HUES48 (cell line): ENCODE measurements at regions not wholly inside any gene's neighbourhood (a gene's known extent, or its start where the extent isn't known, plus 50 kb on each side); places are given as distances from the start of the nearest gene placed in this dataset.
"Not testable (repeated sequence)": the region's sequence is repeated elsewhere in the genome, so short reads cannot be mapped to it uniquely, and the experiment has no call there.

Experiments used
- H3K27ac ChIP-seq: one replicate; pipeline ENCODE4 v1.7.0; 2013; ENCODE audit warnings: low read depth, low read length, inconsistent platforms
- H3K27me3 ChIP-seq: 2 replicates; pipeline ENCODE4 v1.6.1; 2013; ENCODE audit warnings: mild to moderate bottlenecking, low read length; ENCODE audit not compliant: control insufficient read depth, insufficient read depth
- H3K36me3 ChIP-seq: 2 replicates; pipeline ENCODE4 v1.6.1; 2013; ENCODE audit warnings: low read length; ENCODE audit not compliant: control insufficient read depth, insufficient read depth
- H3K4me1 ChIP-seq: 2 replicates; pipeline ENCODE4 v1.6.1; 2013; ENCODE audit warnings: mild to moderate bottlenecking, low read length; ENCODE audit not compliant: control insufficient read depth, insufficient read depth
- H3K4me3 ChIP-seq: 2 replicates; pipeline ENCODE4 v1.5.1; 2013; ENCODE audit warnings: mild to moderate bottlenecking, low read depth, low read length
- H3K9ac ChIP-seq: 2 replicates; pipeline ENCODE4 v1.6.1; 2013; ENCODE audit warnings: mild to moderate bottlenecking, low read depth, low read length, moderate library complexity
- H3K9me3 ChIP-seq: 2 replicates; pipeline ENCODE4 v1.6.1; 2013; ENCODE audit warnings: low read length; ENCODE audit not compliant: control insufficient read depth, insufficient read depth

DNA sequence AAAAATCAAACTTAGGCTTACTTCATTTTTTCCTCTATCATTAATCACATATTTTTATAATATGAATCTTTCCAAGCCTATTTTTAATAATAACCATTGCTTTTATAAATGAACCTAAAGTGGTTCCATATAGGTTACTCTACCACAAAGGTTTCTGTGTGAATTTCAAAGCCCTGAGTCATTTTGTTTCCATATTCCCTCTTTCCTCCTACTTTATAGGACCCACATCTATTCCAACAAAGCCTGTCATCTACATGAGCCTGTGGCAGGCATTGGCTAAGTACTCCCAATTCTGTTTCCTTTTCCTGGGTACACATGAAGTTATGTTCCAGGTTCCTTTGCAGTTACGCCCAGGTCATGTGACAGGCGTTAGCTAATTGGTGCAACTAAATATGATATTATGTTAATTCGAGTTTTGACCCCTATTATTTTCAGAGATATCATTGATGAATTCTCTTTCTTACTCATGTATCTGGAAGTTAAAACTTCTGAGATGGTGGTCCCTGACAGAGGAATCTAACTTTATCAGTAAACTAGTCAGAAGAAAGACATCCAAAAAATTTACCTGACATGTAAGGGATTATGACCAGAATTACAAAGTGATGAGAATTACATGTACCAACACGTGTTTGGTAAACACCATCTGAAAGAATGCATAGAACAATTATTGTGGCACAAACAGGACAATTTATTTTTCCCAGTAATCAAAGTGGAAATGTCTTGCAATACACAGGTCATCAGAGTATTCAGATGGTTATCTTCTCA lies 1264.0 kb upstream of the CNTN5 start:
- no peaks in the 10 kb centered on the region for H3K27me3 ChIP-seq
- 0 out of 2 replicates have a peak, but pooled peaks cover 3% of the 10 kb centered on the region for H3K9me3 ChIP-seq
- no peaks in the 10 kb centered on the region for H3K4me1 ChIP-seq
- no peak overlapping the region for H3K27ac ChIP-seq
- no peak overlapping the region for H3K9ac ChIP-seq
- no peaks in the 10 kb centered on the region for H3K36me3 ChIP-seq
- no peak overlapping the region for H3K4me3 ChIP-seq

DNA sequence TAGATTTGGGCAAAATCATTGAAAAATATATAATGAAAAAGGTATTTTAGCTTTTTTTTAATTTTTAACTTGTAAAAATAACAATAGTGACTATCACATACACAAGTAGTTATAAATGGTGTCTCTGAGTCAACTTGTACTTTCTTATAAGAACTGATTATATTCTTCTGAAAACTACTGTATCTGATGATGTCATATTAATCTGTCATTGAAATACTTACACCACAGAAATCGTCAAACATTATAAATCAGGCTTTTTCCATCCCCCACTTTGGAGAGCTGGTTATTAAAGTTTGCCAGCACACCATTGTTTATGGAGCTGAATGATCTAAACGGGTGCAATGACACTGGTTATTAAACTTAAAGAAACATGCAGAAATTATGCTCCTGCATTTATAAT lies 1259.6 kb upstream of the CNTN5 start:
- H3K36me3 ChIP-seq, result no peaks in the 10 kb centered on the region
- no peaks in the 10 kb centered on the region for H3K27me3 ChIP-seq

DNA sequence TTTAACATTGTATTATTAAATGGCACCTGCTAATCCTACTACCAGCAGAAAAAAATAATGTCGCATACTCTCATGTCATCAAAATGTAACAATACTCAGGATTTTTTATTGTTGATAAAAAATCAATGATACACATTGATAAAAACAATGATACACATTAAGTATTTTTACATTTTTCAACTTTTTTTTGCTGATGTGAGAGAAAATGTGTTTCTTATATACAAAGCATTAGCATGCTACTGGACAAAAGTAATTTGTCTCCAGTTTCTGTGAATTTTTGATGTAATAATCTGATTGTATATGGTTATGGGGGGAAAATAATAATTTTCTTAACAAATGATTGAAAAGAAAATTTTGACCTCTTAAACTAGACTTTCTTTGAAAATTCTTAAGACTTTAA lies 1256.6 kb upstream of the CNTN5 start:
- no peak overlapping the region for H3K4me3 ChIP-seq
- H3K27ac ChIP-seq, result no peak overlapping the region
- no peaks in the 10 kb centered on the region for H3K9me3 ChIP-seq
- H3K27me3 ChIP-seq, result no peaks in the 10 kb centered on the region
- H3K9ac ChIP-seq, result no peak overlapping the region
- H3K36me3 ChIP-seq, result no peaks in the 10 kb centered on the region
- H3K4me1 ChIP-seq, result peaks cover 10% of the 10 kb centered on the region; the same call in 1 of the 2 replicates

More for the DNA sequence above, 1259.6 kb upstream of the CNTN5 start:
- peaks cover 10% of the 10 kb centered on the region; the same call in 1 of the 2 replicates for H3K4me1 ChIP-seq
- no peaks in the 10 kb centered on the region for H3K9me3 ChIP-seq
- no peak overlapping the region for H3K27ac ChIP-seq
- no peak overlapping the region for H3K9ac ChIP-seq
- H3K4me3 ChIP-seq, result no peak overlapping the region

DNA sequence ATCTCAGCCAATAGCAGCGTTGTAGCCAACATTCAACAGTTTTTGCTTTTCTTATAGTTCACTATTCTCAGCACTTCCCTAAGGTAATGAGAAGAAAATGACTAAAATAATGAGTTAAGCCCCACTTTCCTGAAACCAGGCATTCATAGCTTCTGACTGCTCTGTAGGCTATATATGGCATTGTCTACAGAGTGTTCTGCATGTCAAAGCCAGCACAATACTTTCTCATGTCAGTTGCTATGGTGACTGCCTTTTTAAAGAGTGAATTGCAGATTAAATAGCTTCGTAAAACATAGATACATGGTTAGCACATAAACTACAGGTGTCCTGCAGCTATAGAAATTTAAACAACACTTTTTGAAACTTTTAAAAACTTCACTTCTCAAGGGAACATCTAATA lies 1256.1 kb upstream of the CNTN5 start:
- Histone ChIP-seq H3K36me3 (no peaks in the 10 kb centered on the region), H3K9ac (no peak overlapping the region), H3K4me1 (peaks cover 10% of the 10 kb centered on the region; the same call in 1 of the 2 replicates), H3K27ac (peak overlapping the region; percentile 1), H3K9me3 (no peaks in the 10 kb centered on the region), H3K27me3 (no peaks in the 10 kb centered on the region), H3K4me3 (no peak overlapping the region)

DNA sequence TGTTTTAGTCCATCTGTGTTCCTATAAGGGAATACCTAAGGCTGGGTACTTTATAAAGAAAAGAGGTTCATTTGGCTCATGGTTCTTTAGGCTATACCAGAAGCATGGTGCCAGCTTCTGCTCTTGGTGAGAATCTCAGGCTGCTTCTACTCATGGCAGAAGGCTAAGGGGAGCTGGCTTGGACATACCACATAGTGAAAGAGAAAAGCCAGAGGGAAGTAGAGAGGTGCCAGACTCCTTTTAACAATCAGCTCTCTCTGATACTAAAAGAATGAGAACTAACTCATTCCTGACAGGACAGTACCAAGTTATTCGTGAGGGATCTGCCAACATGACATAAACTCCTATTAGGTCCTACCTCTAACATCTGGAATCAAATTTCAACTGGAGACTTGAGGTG lies 1250.2 kb upstream of the CNTN5 start:
- Histone ChIP-seq H3K4me1 (no peaks in the 10 kb centered on the region), H3K27ac (no peak overlapping the region), H3K9ac (no peak overlapping the region), H3K9me3 (no peaks in the 10 kb centered on the region), H3K36me3 (no peaks in the 10 kb centered on the region), H3K27me3 (no peaks in the 10 kb centered on the region), H3K4me3 (no peak overlapping the region)

DNA sequence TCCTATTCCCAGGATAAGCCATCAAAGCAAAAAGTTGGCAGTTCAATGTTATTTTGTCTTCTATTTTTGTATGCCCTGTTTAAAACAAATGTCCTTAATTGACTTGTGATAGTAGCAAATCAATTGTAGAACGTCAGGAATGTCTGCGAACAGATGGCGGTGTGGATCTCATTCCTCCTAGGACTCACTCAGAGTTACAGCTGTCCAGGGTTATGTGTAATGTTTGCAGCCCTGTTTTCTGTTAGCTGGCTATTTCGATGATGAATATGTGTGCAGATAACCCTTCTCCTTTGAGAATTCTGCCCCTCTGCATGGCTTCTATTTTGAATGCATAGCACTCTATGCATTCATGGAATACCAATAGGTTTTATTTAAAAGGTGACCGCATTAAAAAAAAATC lies 1248.0 kb upstream of the CNTN5 start:
- no peaks in the 10 kb centered on the region for H3K9me3 ChIP-seq
- no peaks in the 10 kb centered on the region for H3K27me3 ChIP-seq
- H3K4me3 ChIP-seq, result no peak overlapping the region
- H3K36me3 ChIP-seq, result no peaks in the 10 kb centered on the region
- H3K9ac ChIP-seq, result no peak overlapping the region
- H3K27ac ChIP-seq, result no peak overlapping the region
- H3K4me1 ChIP-seq, result no peaks in the 10 kb centered on the region

DNA sequence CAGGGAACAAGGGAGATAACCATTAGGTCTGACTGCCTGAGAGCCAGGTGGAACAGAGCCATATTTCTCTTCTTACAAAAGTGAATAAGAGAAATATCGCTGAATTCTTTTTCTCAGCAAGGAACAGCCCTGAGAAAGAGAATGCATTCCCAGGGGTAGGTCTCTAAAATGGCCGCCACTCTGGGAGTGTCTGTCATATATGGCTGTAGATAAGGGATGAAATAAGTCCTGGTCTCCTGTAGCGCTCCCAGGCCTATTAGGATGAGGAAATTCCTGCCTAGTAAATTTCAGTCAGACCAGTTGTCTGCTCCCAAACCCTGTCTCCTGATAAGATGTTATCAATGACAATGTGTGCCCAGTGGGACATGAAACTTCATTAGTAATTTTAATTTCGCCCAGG lies 1236.4 kb upstream of the CNTN5 start:
- H3K4me1 ChIP-seq, H3K27ac ChIP-seq, H3K36me3 ChIP-seq, H3K4me3 ChIP-seq, H3K27me3 ChIP-seq, H3K9ac ChIP-seq: not testable (repeated sequence)
- H3K9me3 ChIP-seq, result peaks cover 14% of the 10 kb centered on the region

DNA sequence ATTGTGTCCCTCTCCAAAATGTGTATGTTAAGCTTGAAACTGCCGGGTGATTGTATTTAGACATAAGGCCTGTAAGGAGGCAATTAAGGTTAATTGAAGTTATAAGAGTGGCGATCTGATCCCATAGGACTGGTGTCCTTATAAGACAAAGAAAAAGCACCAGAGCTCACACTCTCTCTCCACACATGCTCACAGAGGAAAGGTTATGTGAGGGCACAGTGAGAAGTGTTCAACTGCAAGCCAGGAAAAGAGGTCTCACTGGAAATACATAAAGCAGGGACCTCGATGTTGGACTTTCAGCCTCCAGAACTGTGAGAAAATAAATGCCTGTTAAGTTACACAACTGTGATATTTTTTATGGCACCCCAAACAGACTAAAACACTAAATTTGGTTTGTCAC lies 1233.8 kb upstream of the CNTN5 start:
- Histone ChIP-seq H3K9ac (no peak overlapping the region), H3K4me1 (no peaks in the 10 kb centered on the region), H3K27ac (no peak overlapping the region), H3K36me3 (no peaks in the 10 kb centered on the region), H3K27me3 (no peaks in the 10 kb centered on the region), H3K4me3 (no peak overlapping the region), H3K9me3 (peaks cover 14% of the 10 kb centered on the region)

DNA sequence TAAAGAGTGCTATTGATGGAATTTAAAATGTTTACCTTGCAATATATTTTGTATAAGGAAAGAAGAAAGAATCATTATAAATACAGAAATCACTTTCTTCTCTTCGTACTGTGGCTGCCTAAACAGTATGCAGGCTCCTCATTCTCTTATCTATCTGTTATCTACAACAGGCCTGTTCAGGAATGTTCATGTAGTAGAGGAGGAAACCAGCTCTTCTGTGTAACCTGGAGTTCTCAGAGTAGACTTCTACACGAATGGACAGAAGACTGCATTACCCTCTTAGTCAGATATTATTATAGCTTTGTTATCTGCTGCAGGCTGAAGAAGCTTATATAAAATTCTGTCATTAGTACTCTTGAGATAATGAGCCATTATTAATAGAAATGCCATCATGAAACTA lies 1225.9 kb upstream of the CNTN5 start:
- no peak overlapping the region for H3K27ac ChIP-seq
- H3K9ac ChIP-seq, result no peak overlapping the region
- H3K4me3 ChIP-seq, result no peak overlapping the region
- H3K9me3 ChIP-seq, result 0 out of 2 replicates have a peak, but pooled peaks cover 3% of the 10 kb centered on the region
- no peaks in the 10 kb centered on the region for H3K4me1 ChIP-seq
- no peaks in the 10 kb centered on the region for H3K27me3 ChIP-seq
- H3K36me3 ChIP-seq, result no peaks in the 10 kb centered on the region

DNA sequence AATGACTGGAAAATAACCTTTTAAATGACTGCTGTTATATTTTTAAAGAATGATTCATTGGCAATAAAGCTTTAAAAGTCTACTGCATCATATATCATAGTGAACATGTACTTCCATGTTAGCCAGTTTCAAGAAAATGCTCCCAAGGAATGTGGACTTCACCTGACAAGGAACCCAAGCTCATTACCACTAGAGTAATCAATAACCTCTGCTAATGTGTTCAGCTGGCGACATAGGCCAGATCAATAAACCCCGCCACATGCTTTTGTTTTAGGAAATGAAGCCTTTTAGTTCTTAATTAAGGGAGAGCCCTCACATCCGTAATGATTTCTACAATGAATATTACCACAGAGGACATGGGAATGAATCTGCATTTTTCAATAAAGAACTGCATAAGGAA lies 1219.9 kb upstream of the CNTN5 start:
- Histone ChIP-seq H3K9ac (no peak overlapping the region), H3K36me3 (no peaks in the 10 kb centered on the region), H3K27ac (no peak overlapping the region), H3K27me3 (no peaks in the 10 kb centered on the region), H3K4me3 (no peak overlapping the region), H3K4me1 (no peaks in the 10 kb centered on the region), H3K9me3 (no peaks in the 10 kb centered on the region)

DNA sequence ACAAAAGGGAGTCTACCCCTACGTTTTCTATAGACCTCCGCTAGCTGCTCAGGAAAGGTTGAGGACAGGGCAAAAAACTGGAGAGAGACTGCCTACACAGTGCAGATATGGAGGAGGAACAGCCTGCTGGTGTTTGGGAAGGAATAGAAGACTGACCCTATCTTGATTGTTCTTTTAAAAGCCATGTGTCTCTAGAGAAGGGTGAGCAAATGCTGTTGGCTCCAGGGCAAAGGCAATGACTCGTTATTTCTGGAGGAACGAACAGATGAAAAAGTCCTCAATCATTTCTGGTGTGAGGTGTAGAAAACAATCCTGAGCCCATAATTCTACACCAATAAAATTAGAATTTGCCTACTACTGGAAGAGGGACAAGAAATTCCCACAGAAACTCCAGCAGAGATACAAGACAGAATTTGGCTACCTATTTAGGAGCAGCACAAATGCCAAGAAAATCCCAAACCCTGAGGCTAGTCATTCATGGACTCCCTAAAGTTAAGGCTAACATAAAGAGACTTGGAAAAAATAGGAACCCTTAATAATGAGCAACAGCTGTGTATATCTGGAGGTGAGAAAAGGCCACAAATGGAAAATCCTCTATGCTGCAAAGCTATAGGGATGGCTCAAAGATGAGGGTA lies 1206.3 kb upstream of the CNTN5 start:
- H3K9me3 ChIP-seq, result peaks cover 9% of the 10 kb centered on the region; the same call in 1 of the 2 replicates
- H3K4me1 ChIP-seq, result no peaks in the 10 kb centered on the region
- H3K27ac ChIP-seq, result no peak overlapping the region
- H3K4me3 ChIP-seq, result no peak overlapping the region
- no peaks in the 10 kb centered on the region for H3K36me3 ChIP-seq
- H3K27me3 ChIP-seq, result no peaks in the 10 kb centered on the region
- H3K9ac ChIP-seq, result no peak overlapping the region
